HepG2 (cell line): ENCODE measurements at regions not wholly inside any gene's neighbourhood (a gene's known extent, or its start where the extent isn't known, plus 50 kb on each side); places are given as distances from the start of the nearest gene placed in this dataset.

Experiments used
- ATAC-seq: fragments of 200-7000 bp; cut with Tn5 transposase; 3 replicates; pipeline ENCODE4 v1.9.1; 2020; ENCODE audit warnings: mild to moderate bottlenecking, moderate library complexity
- BruUV-seq: library from RNA; stranded (reverse); fragments of 400-500 nt; replicated peaks from 2 replicates; lab custom pipeline; 2021; lab: Mats Ljungman, UMichigan
- CTCF ChIA-PET: fragments of 300-600 bp; formaldehyde crosslinking; extraction: SDS; loops from one replicate; lab custom pipeline; 2021; ENCODE audit warnings: low total read pairs, inconsistent platforms, low intra/inter-chr PET ratio; lab: Yijun Ruan, JAX
- POLR2A ChIA-PET: fragments of 350-600 bp; sonication (Branson Sonifier 250); formaldehyde crosslinking; loops from one replicate; lab custom pipeline; 2020; ENCODE audit warnings: antibody characterized with exemption, inconsistent platforms; lab: Yijun Ruan, JAX
- DNase-seq: peaks from one replicate; pipeline ENCODE4 v3.0.0-alpha.2; 2015; ENCODE audit warnings: low spot score
- FAIRE-seq: peaks from 3 replicates; lab custom pipeline; 2011; peaks lifted over from hg19 to GRCh38; lab: Jason Lieb, UNC
- H2AFZ ChIP-seq: one replicate; pipeline ENCODE4 v1.6.1; 2011; ENCODE audit warnings: low read length, inconsistent platforms
- H3K27ac ChIP-seq: fragments of 300-600 bp; 3 replicates; pipeline ENCODE4 v1.8.0; 2011; ENCODE audit warnings: mixed run types, mild to moderate bottlenecking, mixed read lengths, low read length, inconsistent platforms; ENCODE audit not compliant: insufficient read depth; ENCODE audit errors: extremely low read length
- H3K27me3 ChIP-seq, 2 experiments: fragments of 200-600 bp in 1 of 2; 2 replicates in 1 of 2; 3 replicates in 1 of 2; pipeline versions ENCODE4 v1.6.0 to v1.8.0; 2011; ENCODE audit warnings: low read length in 2 of 2, mild to moderate bottlenecking in 2 of 2, moderate library complexity in 2 of 2, inconsistent platforms in 1 of 2; ENCODE audit not compliant: insufficient read depth in 2 of 2, control insufficient read depth in 1 of 2
- H3K36me3 ChIP-seq, 2 experiments: fragments of 200-600 bp in 1 of 2; replicated peaks in 1 of 2; 2 replicates in 1 of 2; 3 replicates in 1 of 2; pipeline versions ENCODE4 v1.5.1 to v1.8.0; 2011; ENCODE audit warnings: low read length in 2 of 2, inconsistent platforms in 1 of 2; ENCODE audit not compliant: insufficient read depth in 2 of 2, control insufficient read depth in 1 of 2
- H3K4me1 ChIP-seq: 2 replicates; pipeline ENCODE4 v1.5.1; 2012; ENCODE audit warnings: low read length, inconsistent platforms; ENCODE audit not compliant: insufficient read depth
- H3K4me2 ChIP-seq: 2 replicates; pipeline ENCODE4 v1.6.0; 2011; ENCODE audit warnings: low read depth, low read length, inconsistent platforms
- H3K4me3 ChIP-seq, 3 experiments: fragments of 200-600 bp in 1 of 3; sonication (generic), shearing (Covaris generic) in 1 of 3; replicated peaks in 1 of 3; 2 replicates each; pipeline ENCODE4 v1.5.1; 2011 to 2016; ENCODE audit warnings: low read length in 3 of 3, inconsistent platforms in 2 of 3, low read depth in 2 of 3, mild to moderate bottlenecking in 2 of 3, control low read depth in 1 of 3, mixed read lengths in 1 of 3; ENCODE audit not compliant: insufficient read depth in 1 of 3
- H3K79me2 ChIP-seq: one replicate; pipeline ENCODE4 v1.6.1; 2011; ENCODE audit warnings: low read length, inconsistent platforms; ENCODE audit not compliant: insufficient read depth
- H3K9ac ChIP-seq: 2 replicates; pipeline ENCODE4 v1.6.0; 2011; ENCODE audit warnings: mild to moderate bottlenecking, low read depth, low read length, inconsistent platforms; ENCODE audit not compliant: insufficient read depth
- H3K9me3 ChIP-seq: 2 replicates; pipeline ENCODE4 v1.5.1; 2012; ENCODE audit warnings: mild to moderate bottlenecking, low read length
- H4K20me1 ChIP-seq: 2 replicates; pipeline ENCODE4 v1.6.0; 2011; ENCODE audit warnings: inconsistent platforms, mild to moderate bottlenecking, low read length, moderate library complexity; ENCODE audit not compliant: insufficient read depth
- CREB3 ChIP-seq: sonication (generic); formaldehyde crosslinking; IDR thresholded peaks from 2 replicates; pipeline ENCODE4 v1.5.0; 2020; ENCODE audit warnings: missing genetic modification reagents
- CTCF ChIP-seq: sonication (generic); formaldehyde crosslinking; IDR thresholded peaks from 2 replicates; pipeline ENCODE4 v1.5.0; 2020; ENCODE audit warnings: mild to moderate bottlenecking, missing genetic modification reagents, moderate library complexity
- ELF3 ChIP-seq: IDR thresholded peaks from 2 replicates; pipeline ENCODE4 v1.6.1; 2016; ENCODE audit warnings: missing genetic modification reagents, missing compliant biosample characterization
- PPARG ChIP-seq: conservative IDR thresholded peaks from 2 replicates; pipeline ENCODE4 v1.6.1; 2016; ENCODE audit warnings: missing biosample characterization, missing genetic modification reagents
- RXRB ChIP-seq: IDR thresholded peaks from 2 replicates; pipeline ENCODE4 v1.6.1; 2016; ENCODE audit warnings: borderline replicate concordance, missing genetic modification reagents, missing compliant biosample characterization
- TBX3 ChIP-seq: fragments of 450-650 bp; IDR thresholded peaks from 2 replicates; pipeline ENCODE4 v1.6.1; 2017; ENCODE audit warnings: antibody characterized with exemption, mild to moderate bottlenecking, inconsistent platforms, borderline replicate concordance
- TRIM24 ChIP-seq: sonication (generic); formaldehyde crosslinking; IDR thresholded peaks from 2 replicates; pipeline ENCODE4 v1.8.0; 2022; ENCODE audit warnings: mild to moderate bottlenecking, missing genetic modification reagents
- ZNF180 ChIP-seq: sonication (generic); formaldehyde crosslinking; IDR thresholded peaks from 2 replicates; pipeline ENCODE4 v1.4.0; 2020; ENCODE audit warnings: low read depth, missing genetic modification reagents, borderline replicate concordance
- ZNF451 ChIP-seq: sonication (generic); formaldehyde crosslinking; IDR thresholded peaks from 2 replicates; pipeline ENCODE4 v1.5.0; 2020; ENCODE audit warnings: mild to moderate bottlenecking, missing genetic modification reagents
- ZNF562 ChIP-seq: sonication (generic); formaldehyde crosslinking; IDR thresholded peaks from 2 replicates; pipeline ENCODE4 v1.8.0; 2022; ENCODE audit warnings: missing genetic modification reagents, borderline replicate concordance
- ZXDC ChIP-seq: sonication (generic); formaldehyde crosslinking; IDR thresholded peaks from 2 replicates; pipeline ENCODE4 v1.5.0; 2020; ENCODE audit warnings: mild to moderate bottlenecking, missing genetic modification reagents
- ZZZ3 ChIP-seq: sonication (generic); formaldehyde crosslinking; IDR thresholded peaks from 2 replicates; pipeline ENCODE4 v1.4.0; 2020; ENCODE audit warnings: missing genetic modification reagents, mild to moderate bottlenecking, borderline replicate concordance
- WGBS: methylation state at CpG from one replicate; pipeline ENCODE4 v1.1.6; 2017; ENCODE audit warnings: low lambda C conversion rate; 5-methylcytosine and 5-hydroxymethylcytosine counted together
- in situ Hi-C: cut with HindIII; loops from 2 replicates; pipeline ENCODE4 v1.10.0; 2017; ENCODE audit warnings: low pct_unique_long_range_greater_than_20kb; ENCODE audit not compliant: extremely low pct_ligation_motif_present
- intact Hi-C: fragments of 100-400 bp; cut with micrococcal nuclease; formaldehyde crosslinking; loops from one replicate; pipeline ENCODE4 v1.10.0; 2022; ENCODE audit not compliant: unreplicated experiment

DNA sequence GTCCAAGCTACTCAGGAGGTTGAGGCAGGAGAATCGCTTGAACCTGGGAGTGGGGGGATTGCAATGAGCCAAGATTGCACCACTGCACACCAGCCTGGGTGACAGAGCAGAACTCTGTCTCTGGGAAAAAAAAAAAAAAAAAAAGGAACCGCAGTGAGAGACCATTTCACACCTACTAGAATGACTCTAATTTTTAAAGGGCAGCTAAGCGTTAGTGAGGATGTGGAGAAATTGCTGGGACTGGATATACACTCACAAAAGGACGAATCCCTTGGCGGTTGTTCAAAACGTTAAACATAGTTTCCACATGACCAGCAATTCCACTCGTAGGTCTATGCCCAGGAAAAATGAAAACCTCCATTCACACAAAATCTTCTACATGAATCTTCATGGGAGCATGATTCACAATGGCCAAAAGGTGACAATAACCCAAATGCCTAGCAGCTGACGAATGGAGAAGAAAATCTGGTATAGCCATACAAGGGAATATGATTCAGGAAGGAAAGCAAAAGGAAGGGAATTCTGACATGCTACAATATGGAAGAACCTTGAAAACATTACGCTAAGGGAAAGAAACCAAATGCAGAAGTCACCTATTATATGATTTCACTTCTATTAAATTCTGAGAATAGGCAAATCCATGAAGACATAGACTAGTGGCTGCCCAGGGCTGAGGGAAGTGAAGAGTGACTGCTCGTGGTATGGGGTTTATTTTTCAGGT, 127.0 kb downstream of the CHSY1 start:
- ATAC-seq (no peak), DNase-seq (no peak), FAIRE-seq (no peak)
- intact Hi-C loops: loop anchor here (5.0 to 10.0 kb wide), 2 partner anchors 33 to 130 kb away; partner anchors contain the start of gene CHSY1
- CTCF ChIA-PET: no interaction called here
- Histone ChIP-seq H3K36me3 (no peaks in the 10 kb centered on the region), H3K27me3 (peaks cover 4 to 36% of the 10 kb centered on the region in 2 experiments; a peak in 3 of 5 replicates), H3K9ac (no peak overlapping the region), H3K79me2 (no peaks in the 10 kb centered on the region), H3K4me2 (no peak overlapping the region), H4K20me1 (no peaks in the 10 kb centered on the region), H3K4me1 (peaks cover 60% of the 10 kb centered on the region), H3K9me3 (no peaks in the 10 kb centered on the region), H3K27ac (no peak overlapping the region), H2AFZ (no peak overlapping the region), H3K4me3 (no peak overlapping the region)
- TF ChIP-seq CREB3 (no peak), ZXDC (CRISPR knock-in tag) (no peak), ZNF180 (CRISPR knock-in tag) (no peak), CTCF (CRISPR knock-in tag) (no peak), RXRB (CRISPR knock-in tag) (no peak), PPARG (CRISPR knock-in tag) (no peak), TRIM24 (CRISPR knock-in tag) (no peak), ZZZ3 (no peak), ZNF451 (CRISPR knock-in tag) (no peak), ZNF562 (CRISPR knock-in tag) (no peak), ELF3 (no peak), TBX3 (no peak)
- POLR2A ChIA-PET: no interaction called here
- in situ Hi-C loops: loop anchor here (5.0 kb wide), 1 partner anchor 33 kb away; no protein-coding TSS in a partner anchor
- no TSS peak for BruUV-seq
- WGBS: 34% methylated on average over 10 of the region's 10 CpGs
